ENCODE measurements at regions not wholly inside any gene's neighbourhood (a gene's known extent, or its start where the extent isn't known, plus 50 kb on each side); places are given as distances from the start of the nearest gene placed in this dataset.

- no peak for FAIRE-seq
Measured at GRCh38 chr13:106916329-106916976, 348.5 kb upstream of the ARGLU1 start.

GRCh38 chr13:106915146-106915545 lies 347.2 kb upstream of the ARGLU1 start:
- FAIRE-seq = no peak

- FAIRE-seq = no peak
Measured at GRCh38 chr13:106911627-106912026, 343.7 kb upstream of the ARGLU1 start.

GRCh38 chr13:106911020-106911419 lies 343.1 kb upstream of the ARGLU1 start:
- FAIRE-seq = no peak

GRCh38 chr13:106906426-106906996 lies 338.6 kb upstream of the ARGLU1 start:
- FAIRE-seq = no peak

- no peak for FAIRE-seq
Measured at GRCh38 chr13:106905380-106906162, 337.6 kb upstream of the ARGLU1 start.

GRCh38 chr13:106899442-106899841 lies 331.5 kb upstream of the ARGLU1 start:
- no peak for FAIRE-seq

GRCh38 chr13:106898231-106898630 lies 330.3 kb upstream of the ARGLU1 start:
- FAIRE-seq = no peak

- no peak for FAIRE-seq
Measured at GRCh38 chr13:106888148-106888547, 320.2 kb upstream of the ARGLU1 start.

GRCh38 chr13:106887686-106888085 lies 319.7 kb upstream of the ARGLU1 start:
- no peak for FAIRE-seq

GRCh38 chr13:106883976-106884375 lies 316.0 kb upstream of the ARGLU1 start:
- no peak for FAIRE-seq

GRCh38 chr13:106882246-106882645 lies 314.3 kb upstream of the ARGLU1 start:
- no peak for FAIRE-seq

GRCh38 chr13:106879806-106880205 lies 311.9 kb upstream of the ARGLU1 start:
- no peak for FAIRE-seq

- FAIRE-seq = peak; percentile 26
Measured at GRCh38 chr13:106874323-106874722, 306.4 kb upstream of the ARGLU1 start.

- no peak for FAIRE-seq
Measured at GRCh38 chr13:106873810-106874209, 305.9 kb upstream of the ARGLU1 start.

- peak; percentile 87 for FAIRE-seq
Measured at GRCh38 chr13:106867249-106867648, 299.3 kb upstream of the ARGLU1 start.

- no peak for FAIRE-seq
Measured at GRCh38 chr13:106865716-106866440, 297.9 kb upstream of the ARGLU1 start.

- no peak for FAIRE-seq
Measured at GRCh38 chr13:106859533-106859904, 291.6 kb upstream of the ARGLU1 start.

GRCh38 chr13:106858903-106859532 lies 291.1 kb upstream of the ARGLU1 start:
- FAIRE-seq = no peak

GRCh38 chr13:106852436-106852835 lies 284.5 kb upstream of the ARGLU1 start:
- FAIRE-seq = no peak

- FAIRE-seq = no peak
Measured at GRCh38 chr13:106850973-106851650, 283.2 kb upstream of the ARGLU1 start.
